ENCODE measurements at regions not wholly inside any gene's neighbourhood (a gene's known extent, or its start where the extent isn't known, plus 50 kb on each side); places are given as distances from the start of the nearest gene placed in this dataset.

DNA sequence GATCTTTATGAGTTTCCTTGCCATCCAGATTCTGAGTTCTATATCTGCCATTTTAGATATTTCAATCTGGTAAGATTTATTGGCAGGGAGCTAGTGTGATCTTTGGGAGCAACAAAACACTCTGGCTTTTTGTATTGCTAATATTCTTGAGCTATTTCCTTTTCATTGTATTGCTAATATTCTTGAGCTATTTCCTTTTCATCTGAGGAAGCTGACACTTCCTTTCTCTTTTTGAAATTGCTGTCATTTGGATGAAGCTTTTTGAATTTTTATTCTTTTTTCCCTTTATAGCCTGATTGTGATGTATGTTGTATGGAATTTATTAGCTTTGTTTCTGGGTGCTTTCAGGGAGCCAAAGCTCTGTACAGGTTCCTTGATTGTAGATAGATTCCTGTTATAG, 873.5 kb upstream of the ATXN8OS start:
- TF ChIP-seq CTCF (IDR thresholded peaks at IDR 0.05) (no peak), REST (IDR thresholded peaks at IDR 0.05; ENCODE audit: insufficient read depth in 1 of 2, low read depth in 2 of 2, low read length in 1 of 2) (no peak), POLR2AphosphoS5 (IDR thresholded peaks at IDR 0.05; ENCODE audit: low read depth, low read length) (no peak)
